GM18499 (cell line): ENCODE measurements at regions not wholly inside any gene's neighbourhood (a gene's known extent, or its start where the extent isn't known, plus 50 kb on each side); places are given as distances from the start of the nearest gene placed in this dataset.

Experiments
- ATAC-seq: cut with Tn5 transposase; IDR thresholded peaks from one replicate; pipeline ENCODE4 v1.9.1; 2021; ENCODE audit warnings: moderate number of reproducible peaks; ENCODE audit not compliant: insufficient read depth, unreplicated experiment

DNA sequence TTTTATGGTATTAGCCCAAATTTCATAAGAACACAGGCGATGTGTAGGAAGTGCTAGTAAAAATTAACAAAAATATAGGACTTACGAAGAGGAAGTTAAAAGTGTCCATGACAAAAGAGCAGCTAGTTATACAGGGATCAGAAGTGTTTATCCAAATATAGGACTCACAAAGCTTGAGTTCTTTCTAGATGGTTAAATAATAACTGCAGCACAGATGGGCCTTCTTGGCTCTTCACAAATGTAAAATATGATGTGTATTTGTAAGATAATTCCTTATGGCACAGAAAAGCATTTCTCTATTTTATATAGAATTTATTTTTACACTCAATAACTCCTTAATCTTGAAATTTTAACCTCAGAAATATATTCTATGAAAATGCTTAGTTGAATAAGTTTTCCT is 100.9 kb upstream of the SPHKAP start:
- no peak for ATAC-seq

DNA sequence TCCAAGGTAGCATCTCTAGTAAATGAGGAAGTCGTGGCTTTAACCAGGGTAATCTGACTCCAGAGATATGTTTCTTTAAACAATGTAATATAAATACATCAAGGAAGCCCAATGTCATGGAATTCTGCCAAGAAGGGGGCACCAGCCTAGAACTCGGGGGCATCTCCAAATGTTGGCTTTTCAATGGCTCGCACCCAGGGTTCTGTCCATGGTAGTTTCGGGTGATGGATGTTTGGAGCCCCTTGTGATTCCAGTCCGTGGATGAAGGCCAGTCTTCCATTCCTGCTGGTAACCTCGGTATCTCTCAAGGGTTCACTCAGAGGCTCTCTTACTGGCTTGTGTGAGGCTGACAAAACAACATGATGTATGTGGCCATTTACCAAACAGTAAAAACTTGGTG is 91.7 kb upstream of the SPHKAP start:
- ATAC-seq: no peak

DNA sequence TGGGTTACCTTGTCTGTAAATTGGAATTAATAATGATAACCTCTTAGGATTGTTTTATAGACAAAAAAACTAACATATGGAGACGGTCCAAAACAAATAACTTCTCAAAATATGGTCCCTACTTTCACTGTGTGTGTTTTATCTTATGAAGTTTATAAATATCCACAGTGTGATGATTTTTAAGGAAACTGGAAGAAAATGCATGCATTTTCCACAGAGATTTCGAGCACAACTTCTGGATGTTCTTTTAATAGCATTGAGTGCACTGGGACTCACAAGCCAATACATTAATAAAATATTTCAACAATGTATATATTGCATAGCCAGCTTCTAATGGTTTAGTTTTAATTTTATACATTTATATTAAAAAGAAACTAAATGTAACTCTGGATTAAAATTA is 87.9 kb upstream of the SPHKAP start:
- no peak for ATAC-seq

GRCh38 chr2:228268756-228269155 is 87.3 kb upstream of the SPHKAP start:
- no peak for ATAC-seq

DNA sequence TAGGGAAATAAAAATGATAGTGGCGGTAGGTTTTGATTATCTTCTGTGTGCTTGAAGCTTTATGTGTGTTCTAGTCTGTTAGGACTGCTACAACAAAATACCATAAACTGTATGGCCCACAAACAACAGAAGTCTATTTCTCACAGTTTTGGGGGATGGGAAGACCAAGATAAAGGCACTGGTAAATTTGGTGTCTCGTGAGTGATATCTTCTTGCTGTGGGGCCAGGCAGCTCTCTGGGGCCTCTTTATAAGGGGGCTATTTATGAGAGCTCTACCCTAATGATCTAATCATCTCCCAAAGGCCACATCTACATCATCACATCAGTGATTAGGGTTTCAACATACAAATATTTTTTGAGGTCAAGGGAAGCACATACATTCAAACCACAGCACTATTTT is 86.8 kb upstream of the SPHKAP start:
- ATAC-seq: no peak

DNA sequence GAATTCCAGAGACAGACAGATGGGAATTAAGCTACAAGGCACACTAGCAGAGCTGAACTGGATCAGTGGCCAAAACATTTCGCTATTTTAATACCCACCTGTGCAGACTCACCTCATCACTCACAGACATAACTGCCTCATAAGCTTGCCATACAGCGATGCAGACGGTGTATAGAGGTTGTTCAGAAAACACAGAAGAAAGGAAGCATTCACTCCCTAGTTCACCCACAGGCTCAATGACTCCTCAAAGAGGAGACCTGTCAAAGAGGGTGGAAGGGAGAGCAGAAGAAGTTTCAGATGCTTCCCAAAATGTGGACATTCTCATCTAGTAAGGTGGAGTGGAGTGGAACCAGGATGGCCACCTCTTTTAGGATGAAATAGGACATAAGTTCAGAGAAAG is 81.7 kb upstream of the SPHKAP start:
- no peak for ATAC-seq

DNA sequence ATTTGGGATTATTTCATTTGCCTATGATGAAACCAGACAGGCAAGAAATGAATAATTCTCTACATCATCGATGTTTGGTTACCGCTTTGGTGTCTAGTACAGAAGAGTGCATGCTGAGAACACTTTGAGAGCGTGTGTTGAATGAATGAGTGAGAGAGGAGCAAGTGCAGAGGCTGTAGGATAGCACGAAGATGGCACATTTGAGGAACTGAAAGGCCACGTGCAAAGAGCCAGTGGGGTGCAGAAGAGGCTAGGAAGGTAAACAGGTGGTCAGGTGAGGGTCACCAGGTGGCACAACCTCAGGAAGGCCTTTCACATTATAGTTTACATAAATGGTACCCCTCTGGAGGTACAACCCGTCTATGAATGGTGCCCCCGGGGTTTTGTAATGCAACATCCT is 80.1 kb upstream of the SPHKAP start:
- ATAC-seq: no peak

DNA sequence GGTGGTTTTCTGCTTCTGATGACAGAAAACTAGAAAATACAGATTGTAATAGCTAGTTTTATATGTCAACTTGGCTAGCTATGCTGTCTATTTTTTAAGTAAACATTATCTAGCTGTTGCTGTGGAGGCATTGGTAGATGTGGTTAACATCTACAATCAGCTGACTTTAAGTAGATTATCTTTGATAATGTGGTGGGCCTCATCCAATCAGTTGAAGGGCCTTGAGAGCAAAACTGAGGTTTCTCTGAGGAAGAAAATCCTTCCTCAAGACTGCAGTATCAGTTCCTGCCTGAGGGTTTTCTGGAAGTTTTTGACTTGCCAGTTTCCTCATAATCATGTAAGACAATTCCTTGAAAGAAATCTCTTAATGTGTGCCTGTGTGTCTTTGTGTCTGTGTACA is 75.9 kb upstream of the SPHKAP start:
- no peak for ATAC-seq

GRCh38 chr2:228253752-228254151 is 72.3 kb upstream of the SPHKAP start:
- no peak for ATAC-seq

GRCh38 chr2:228247335-228247734 is 65.8 kb upstream of the SPHKAP start:
- ATAC-seq: no peak

- no peak for ATAC-seq
Observed at GRCh38 chr2:228245601-228246000, 64.1 kb upstream of the SPHKAP start.

DNA sequence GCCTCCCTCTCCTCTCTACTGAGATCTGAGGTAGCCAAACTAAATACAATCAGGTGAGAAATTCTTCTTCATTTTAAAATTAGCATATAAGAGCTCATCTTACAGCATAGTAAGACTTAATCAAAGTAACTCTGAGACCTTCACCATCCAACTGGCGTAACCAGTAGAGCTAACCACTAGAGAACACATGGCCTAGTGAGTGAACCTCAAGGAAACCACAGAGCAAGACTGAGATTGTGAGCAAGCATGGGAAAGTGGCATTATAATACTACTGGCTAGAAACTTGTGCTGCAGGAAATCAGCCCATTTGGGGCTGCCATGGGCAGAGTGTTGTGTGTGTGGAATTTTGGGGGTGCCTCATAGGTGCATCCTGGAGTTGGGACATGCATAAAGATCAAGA is 61.1 kb upstream of the SPHKAP start:
- ATAC-seq: no peak

GRCh38 chr2:228239907-228240561 is 58.5 kb upstream of the SPHKAP start:
- ATAC-seq: no peak

DNA sequence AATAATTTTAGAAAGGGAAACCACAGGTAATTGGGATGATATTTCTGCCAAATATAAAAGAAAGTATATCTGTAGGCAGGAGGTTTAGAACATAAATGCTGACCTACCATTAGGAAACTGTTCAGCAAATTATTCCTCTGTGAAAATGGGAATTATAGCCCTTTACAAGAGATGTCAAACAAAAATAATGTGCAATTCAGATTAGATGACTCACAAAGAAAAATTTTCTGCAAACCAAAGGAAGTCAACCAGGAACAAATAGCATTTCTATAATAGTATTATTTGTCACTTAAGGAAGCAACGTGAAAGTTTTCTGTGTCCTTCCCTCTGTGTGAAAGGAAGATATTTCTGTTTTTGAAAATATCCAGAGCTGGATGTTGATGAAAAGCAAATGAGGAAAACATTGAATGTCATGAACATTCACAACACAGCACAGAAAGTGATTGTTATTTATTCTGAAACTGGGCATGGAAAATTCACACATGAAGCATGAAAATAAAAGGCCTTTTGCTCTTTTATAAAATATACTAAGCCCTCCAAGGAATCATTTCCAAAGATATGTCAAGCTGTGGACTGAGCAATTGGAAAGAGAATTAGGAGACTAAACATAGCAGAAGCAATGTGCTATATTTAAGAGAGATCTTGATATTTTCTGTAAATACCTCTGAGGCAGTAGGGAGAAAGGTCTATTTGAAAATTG is 57.9 kb upstream of the SPHKAP start:
- no peak for ATAC-seq
